HL-60 (cell line): ENCODE measurements at regions not wholly inside any gene's neighbourhood (a gene's known extent, or its start where the extent isn't known, plus 50 kb on each side); places are given as distances from the start of the nearest gene placed in this dataset.

Experiments
- DNase-seq, 2 experiments: peaks; one replicate each; pipeline ENCODE4 v3.0.0-alpha.2; 2010 to 2020; ENCODE audit warnings: low read depth in 1 of 2, low spot score in 1 of 2
- H3K27ac ChIP-seq: fragments of 250-450 bp; sonication (Bioruptor Pico); replicated peaks from 2 replicates; pipeline ENCODE4 v1.5.1; 2020; ENCODE audit warnings: mild to moderate bottlenecking, moderate library complexity
- H3K27me3 ChIP-seq: fragments of 250-450 bp; sonication (Bioruptor Pico); 2 replicates; pipeline ENCODE4 v1.5.1; 2021; ENCODE audit warnings: mild to moderate bottlenecking, moderate library complexity; ENCODE audit not compliant: insufficient read depth, poor library complexity, severe bottlenecking
- H3K4me3 ChIP-seq: replicated peaks from 2 replicates; pipeline ENCODE4 v1.5.1; 2011; ENCODE audit warnings: mild to moderate bottlenecking, control low read depth, low read length; ENCODE audit not compliant: insufficient read depth
- CTCF ChIP-seq: IDR thresholded peaks from one replicate; pipeline ENCODE4 v1.5.1; 2011; ENCODE audit warnings: low read length, control low read depth, inconsistent platforms; ENCODE audit not compliant: insufficient read depth
- GABPA ChIP-seq: IDR thresholded peaks from 2 replicates; pipeline ENCODE4 v1.6.1; 2012; ENCODE audit warnings: low read depth
- POLR2AphosphoS5 ChIP-seq: IDR thresholded peaks from 2 replicates; pipeline ENCODE4 v1.6.1; 2012; ENCODE audit warnings: low read depth
- REST ChIP-seq: IDR thresholded peaks from 2 replicates; pipeline ENCODE4 v1.6.1; 2012; ENCODE audit warnings: low read depth; ENCODE audit not compliant: insufficient replicate concordance
- SPI1 ChIP-seq: IDR thresholded peaks from 2 replicates; pipeline ENCODE4 v1.6.1; 2012; ENCODE audit warnings: low read depth, mild to moderate bottlenecking, borderline replicate concordance

- Histone ChIP-seq H3K27ac (no peak overlapping the region), H3K27me3 (no peaks in the 10 kb centered on the region), H3K4me3 (no peak overlapping the region)
- peak in 1 of 2 experiments; percentile 4 for DNase-seq
- TF ChIP-seq POLR2AphosphoS5 = no peak
- no peak for TF ChIP-seq REST
- no peak for TF ChIP-seq GABPA
- TF ChIP-seq CTCF = no peak
- TF ChIP-seq SPI1 = peak; percentile 52; the same call in 1 of the 2 replicates
Measured at GRCh38 chr10:44478876-44479705, 94.2 kb upstream of the CXCL12 start.

GRCh38 chr10:44492678-44493077 is 107.8 kb upstream of the CXCL12 start:
- H3K4me3 ChIP-seq = no peak overlapping the region
- no peak for DNase-seq
- TF ChIP-seq CTCF = no peak
- no peak for TF ChIP-seq REST
- no peak for TF ChIP-seq SPI1
- TF ChIP-seq POLR2AphosphoS5 = no peak
- TF ChIP-seq GABPA = no peak
- H3K27me3 ChIP-seq = peaks cover 3% of the 10 kb centered on the region
- no peak overlapping the region for H3K27ac ChIP-seq

GRCh38 chr10:44498222-44498621 is 113.3 kb upstream of the CXCL12 start:
- no peak for DNase-seq
- Histone ChIP-seq H3K27me3 (no peaks in the 10 kb centered on the region), H3K27ac (no peak overlapping the region), H3K4me3 (no peak overlapping the region)
- TF ChIP-seq GABPA (no peak), POLR2AphosphoS5 (no peak), CTCF (no peak), SPI1 (no peak), REST (no peak)
